GM21381 (cell line): ENCODE measurements at regions not wholly inside any gene's neighbourhood (a gene's known extent, or its start where the extent isn't known, plus 50 kb on each side); places are given as distances from the start of the nearest gene placed in this dataset.

Source experiments
- ATAC-seq: cut with Tn5 transposase; IDR thresholded peaks from one replicate; pipeline ENCODE4 v1.9.1; 2021; ENCODE audit warnings: mild to moderate bottlenecking, moderate library complexity; ENCODE audit not compliant: unreplicated experiment

- ATAC-seq = no peak
Measured at GRCh38 chr4:125736057-125736456, 421.3 kb downstream of the FAT4 start.

DNA sequence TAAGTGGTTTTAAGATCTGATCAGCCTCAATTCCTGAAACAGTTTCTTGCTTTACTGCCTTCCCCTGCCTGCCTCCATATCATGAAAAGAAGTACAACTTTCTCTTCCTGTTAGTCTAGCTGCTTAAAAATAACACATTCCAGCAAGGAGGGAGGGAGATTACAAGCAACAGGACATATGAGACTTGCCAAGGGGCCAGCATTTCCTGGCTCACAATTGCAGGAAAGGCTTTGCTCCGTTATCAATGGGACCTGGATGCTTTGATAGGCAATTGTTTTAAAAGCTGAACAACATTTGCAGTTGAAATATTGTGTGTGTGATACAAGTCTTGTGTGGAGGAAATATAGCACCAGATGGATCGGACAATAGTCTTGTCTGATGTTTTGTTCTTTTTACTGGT is 425.0 kb downstream of the FAT4 start:
- no peak for ATAC-seq

DNA sequence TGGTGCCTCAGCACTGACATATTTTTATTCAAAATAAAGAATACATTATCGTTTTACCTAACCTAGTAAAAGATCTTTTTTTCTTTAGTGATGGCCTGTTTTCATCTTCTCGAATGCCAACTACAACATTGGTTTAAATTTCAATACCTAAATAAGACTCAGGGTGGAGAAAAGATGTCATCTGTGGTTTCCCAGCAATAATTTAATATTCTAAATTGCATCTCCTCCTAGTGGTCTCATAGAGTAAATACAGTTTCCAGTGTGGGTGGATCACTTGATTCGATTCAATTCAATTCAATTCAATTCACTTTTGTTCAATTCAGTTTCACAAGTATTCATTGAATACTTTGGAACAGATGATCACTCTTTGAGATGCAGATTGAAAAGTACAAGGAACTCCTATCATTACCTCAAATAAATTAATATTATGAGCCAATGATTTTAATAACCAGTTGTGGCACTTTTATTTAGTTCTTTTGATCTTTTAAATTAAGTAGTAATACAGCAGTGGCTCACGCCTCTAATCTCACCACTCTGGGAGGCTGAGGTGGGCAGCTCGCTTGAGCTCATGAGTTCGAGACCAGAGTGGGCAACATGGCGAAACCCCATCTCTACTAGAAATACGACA is 427.2 kb downstream of the FAT4 start:
- ATAC-seq = no peak

GRCh38 chr4:125744891-125745364 is 430.2 kb downstream of the FAT4 start:
- no peak for ATAC-seq

DNA sequence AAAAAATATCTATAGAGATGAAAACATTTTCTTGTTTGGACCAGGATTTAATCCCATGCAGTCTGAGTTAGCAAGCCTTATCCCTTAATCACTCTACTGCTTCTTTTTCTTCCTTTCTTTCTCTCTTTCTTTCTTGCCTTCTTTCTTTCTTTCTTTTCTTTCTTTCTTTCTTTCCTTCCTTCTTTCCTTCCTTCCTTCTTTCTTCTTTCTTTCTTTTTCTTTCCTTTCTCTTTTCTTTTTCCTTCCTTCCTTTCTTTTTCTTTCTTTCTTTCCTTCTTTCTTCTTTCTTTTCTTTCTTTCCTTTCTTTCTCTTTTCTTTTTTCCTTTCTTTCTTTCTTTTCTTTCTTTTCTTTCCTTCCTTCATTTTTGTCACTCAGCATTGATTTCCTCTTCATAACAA is 434.6 kb downstream of the FAT4 start:
- no peak for ATAC-seq

DNA sequence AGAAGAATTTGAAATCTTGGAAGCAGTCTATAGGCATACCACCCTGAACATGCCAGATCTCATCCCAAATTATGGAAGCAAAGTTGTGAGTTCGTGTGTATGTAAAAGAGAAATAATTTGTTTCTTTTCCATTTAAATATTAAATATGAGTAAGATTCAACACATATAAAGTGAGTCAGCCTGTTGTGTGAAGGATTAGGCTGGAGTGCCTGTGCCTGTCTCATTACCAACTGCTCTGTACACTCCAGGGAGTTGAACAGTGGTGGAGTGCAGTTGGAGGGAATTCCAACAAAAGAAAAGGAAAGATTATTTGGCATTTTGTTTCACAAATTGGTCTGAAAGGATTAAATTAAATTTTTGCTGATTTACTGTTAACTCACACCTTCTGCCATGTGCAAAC is 435.6 kb downstream of the FAT4 start:
- no peak for ATAC-seq

DNA sequence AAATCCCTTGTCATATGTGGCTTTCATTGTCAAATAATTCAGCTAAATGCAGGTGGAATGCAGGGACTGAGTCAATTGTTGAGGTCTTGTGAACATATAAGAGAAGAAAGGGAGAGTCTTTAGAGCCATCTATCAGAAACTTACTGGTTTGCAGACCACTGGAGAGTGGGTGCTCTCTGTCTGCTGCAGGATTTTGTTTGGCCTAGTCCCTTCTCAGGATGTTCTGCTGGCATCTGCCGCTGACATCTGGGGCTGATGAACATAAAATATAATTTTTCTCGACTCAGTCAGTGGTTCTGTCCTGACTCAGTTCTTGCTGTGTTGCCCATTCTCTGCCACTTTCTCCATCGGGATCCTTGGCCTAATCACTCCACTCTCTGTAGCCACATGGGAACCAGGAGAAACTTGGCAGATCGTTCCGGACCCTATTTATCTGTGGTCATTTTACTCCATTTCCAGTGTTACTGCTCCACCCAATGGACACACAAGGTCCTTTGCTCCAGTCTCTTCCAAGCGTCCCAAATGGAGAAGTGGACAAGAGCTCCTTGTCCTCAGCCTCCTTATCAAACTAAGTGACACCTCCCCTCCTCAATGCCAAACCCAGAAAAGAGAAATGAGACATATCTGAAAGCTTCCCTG is 436.2 kb downstream of the FAT4 start:
- no peak for ATAC-seq

- no peak for ATAC-seq
Measured at GRCh38 chr4:125758438-125758837, 443.7 kb downstream of the FAT4 start.

DNA sequence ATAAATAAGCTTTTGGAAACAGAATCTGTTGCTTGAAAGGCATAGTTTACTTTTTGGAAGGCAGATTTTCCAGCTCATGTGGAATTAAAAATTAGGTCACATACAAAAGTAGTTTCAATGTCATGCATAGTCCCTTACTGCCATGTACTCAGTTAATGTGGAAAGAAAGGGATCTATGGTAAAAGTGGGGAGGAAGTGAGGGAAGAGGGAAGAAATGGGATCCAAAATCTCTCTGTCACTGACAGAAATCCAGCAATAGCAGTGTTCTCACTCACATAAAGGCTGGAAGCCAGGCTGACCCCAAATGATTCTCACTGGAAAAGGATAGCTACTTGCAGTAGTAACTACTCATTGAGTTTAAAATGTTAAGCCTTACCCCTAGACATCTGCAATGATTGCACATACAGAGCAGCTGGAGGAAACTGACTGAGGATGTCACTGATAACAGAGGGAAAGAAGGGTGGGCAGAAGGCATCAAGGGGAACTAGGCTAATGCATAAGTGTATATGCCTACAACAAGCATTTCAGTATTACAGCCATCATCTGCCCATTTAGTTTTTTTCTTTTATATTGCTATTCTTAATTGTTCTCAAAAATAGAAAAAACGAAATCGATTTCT is 445.6 kb downstream of the FAT4 start:
- no peak for ATAC-seq

- no peak for ATAC-seq
Measured at GRCh38 chr4:125760956-125761355, 446.2 kb downstream of the FAT4 start.

DNA sequence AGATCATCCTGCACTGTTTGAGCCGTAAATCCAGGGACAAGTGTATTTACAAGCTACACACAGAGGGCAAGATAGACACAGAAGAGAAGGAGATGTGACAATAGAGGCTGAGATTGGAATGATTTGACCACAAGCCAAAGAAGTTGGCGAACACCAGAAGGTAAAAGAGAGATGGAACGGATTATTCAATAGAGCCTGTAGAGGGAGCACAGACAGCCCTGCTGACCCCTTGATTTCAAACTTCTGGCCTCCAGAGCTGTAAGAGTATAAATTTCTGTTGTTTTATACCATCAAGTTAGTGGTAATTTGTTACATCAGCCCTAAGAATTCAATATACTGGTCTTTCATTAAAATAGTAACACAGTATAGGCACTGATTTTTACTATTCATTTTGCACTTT is 447.8 kb downstream of the FAT4 start:
- ATAC-seq = no peak

DNA sequence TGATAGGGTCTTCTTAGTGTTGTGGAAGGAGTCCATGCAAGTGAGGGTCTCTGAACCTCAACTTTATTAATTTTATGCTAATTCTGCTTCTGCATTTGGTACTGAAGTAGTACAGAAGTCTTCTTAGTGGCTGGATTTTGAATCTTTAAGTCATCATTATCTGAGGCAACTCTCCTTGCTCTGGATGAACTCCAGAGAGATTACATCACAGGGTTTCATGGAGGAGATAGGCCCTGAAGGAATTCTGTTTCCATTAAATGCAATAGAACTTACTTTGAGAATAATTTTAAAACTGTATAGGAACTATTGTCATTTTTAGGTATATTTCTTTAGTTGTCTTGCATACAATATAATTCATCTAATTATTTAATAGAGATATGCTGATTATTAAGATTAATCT is 451.2 kb downstream of the FAT4 start:
- ATAC-seq = no peak

GRCh38 chr4:125770814-125771398 is 456.2 kb downstream of the FAT4 start:
- ATAC-seq = no peak

GRCh38 chr4:125772680-125773079 is 457.9 kb downstream of the FAT4 start:
- no peak for ATAC-seq

- no peak for ATAC-seq
Measured at GRCh38 chr4:125773502-125773901, 458.7 kb downstream of the FAT4 start.

DNA sequence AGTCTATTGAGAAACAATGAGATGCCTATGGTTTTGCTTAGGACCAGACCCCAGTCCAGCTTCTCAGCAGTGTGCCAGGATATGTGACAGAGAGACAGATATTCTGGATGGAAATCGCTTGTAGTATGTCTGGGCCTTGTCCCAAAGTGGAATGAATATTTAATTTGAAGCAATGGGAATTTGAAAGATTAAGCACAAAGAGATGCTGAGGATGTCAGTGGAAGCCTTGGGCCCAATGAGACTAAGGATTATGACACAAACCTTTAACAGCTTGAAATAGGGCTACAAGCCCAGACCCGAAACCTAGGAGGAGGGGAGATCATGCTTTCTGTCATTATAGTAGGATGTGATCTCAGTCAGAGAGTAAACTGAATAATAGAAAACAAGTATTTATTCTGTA is 459.2 kb downstream of the FAT4 start:
- ATAC-seq = no peak

GRCh38 chr4:125776146-125776545 is 461.4 kb downstream of the FAT4 start:
- ATAC-seq = no peak

GRCh38 chr4:125780164-125780563 is 465.4 kb downstream of the FAT4 start:
- ATAC-seq = no peak

DNA sequence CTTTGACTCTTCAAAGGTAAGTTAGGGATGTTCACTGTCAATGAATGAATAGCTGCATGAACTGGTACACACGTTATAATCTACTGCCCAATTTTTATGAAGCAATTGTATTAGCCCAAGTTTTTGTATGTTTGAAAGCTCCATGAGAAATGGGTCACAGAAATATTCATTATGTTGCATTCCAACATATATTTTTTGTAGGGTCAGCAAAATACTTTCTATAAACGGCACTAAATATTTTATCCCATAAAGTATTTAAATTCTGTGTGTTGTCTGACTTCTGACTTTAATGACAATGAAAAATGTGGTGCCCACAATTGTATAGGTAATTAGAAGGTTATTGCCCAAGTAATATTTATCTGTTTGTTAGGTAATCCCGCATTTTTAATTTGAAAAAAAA is 466.0 kb downstream of the FAT4 start:
- no peak for ATAC-seq

GRCh38 chr4:125781651-125782050 is 466.9 kb downstream of the FAT4 start:
- no peak for ATAC-seq

DNA sequence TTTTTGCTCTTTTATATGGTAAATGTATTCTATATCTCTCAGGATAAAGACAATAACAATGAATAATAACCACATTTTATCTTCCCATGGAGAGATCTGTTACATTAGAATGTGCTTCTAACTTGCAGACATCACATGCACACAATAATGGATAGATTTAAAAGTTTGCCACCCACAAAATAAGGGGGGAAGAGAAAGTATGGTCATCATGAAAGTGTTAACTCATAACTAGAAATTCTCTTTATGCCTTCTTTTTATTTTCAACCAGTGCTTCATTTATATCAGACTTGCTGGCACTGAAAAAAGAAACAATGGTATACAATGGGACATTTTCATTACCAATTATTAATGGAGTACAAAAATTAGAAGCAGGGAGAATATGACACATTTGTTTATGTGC is 470.0 kb downstream of the FAT4 start:
- ATAC-seq = no peak

DNA sequence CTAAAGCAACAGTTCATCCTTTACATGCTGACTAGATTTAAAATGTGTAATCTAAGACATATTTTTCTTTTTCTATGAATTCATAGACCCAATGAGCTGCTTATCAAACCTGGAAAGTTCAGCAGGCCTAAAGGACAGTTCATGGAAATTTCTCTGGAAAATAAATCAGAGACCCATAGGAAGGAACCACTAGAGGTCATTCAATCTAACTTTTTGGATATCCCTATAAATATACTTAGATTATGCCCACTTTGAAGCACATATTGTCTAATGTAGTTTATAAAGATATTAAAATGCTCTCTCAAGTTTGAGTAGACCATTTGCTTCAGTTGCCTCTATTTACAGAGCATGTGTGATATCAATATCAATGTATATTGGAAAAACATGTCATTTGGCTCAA is 473.0 kb downstream of the FAT4 start:
- ATAC-seq = no peak
